K562 (cell line): ENCODE measurements at regions not wholly inside any gene's neighbourhood (a gene's known extent, or its start where the extent isn't known, plus 50 kb on each side); places are given as distances from the start of the nearest gene placed in this dataset.

Experiments used
- ATAC-seq: fragments of 200-7000 bp; cut with Tn5 transposase; 3 replicates; pipeline ENCODE4 v1.9.1; 2020; ENCODE audit warnings: moderate library complexity
- BruUV-seq: library from RNA; stranded (reverse); fragments of 400-500 nt; replicated peaks from 2 replicates; lab custom pipeline; 2021; lab: Mats Ljungman, UMichigan
- CTCF ChIA-PET: fragments of 300-600 bp; formaldehyde crosslinking; extraction: SDS; loops from one replicate; lab custom pipeline; 2021; ENCODE audit warnings: low intra/inter-chr PET ratio; lab: Yijun Ruan, JAX
- POLR2A ChIA-PET: fragments of 300-600, 350-650 bp; sonication (Branson Sonifier 250); formaldehyde crosslinking; extraction: SDS; loops from one replicate; lab custom pipeline; 2021; ENCODE audit warnings: antibody characterized with exemption, inconsistent platforms; lab: Yijun Ruan, JAX
- DNase-seq, 4 experiments: peaks; one replicate each; pipeline versions ENCODE4 v3.0.0 to v3.0.0-alpha.2; 2011 to 2018; ENCODE audit warnings: low spot score in 3 of 4, mixed read lengths in 3 of 4; ENCODE audit errors: extremely low read depth in 1 of 4
- FAIRE-seq: peaks from 2 replicates; lab custom pipeline; 2011; peaks lifted over from hg19 to GRCh38; lab: Jason Lieb, UNC
- H2AFZ ChIP-seq: 2 replicates; pipeline ENCODE4 v1.6.0; 2011; ENCODE audit warnings: low read depth, low read length, control low read depth, inconsistent platforms
- H3K27ac ChIP-seq: fragments of 200-600 bp; 3 replicates; pipeline ENCODE4 v1.8.0; 2011; ENCODE audit warnings: low read depth, mild to moderate bottlenecking, control low read depth, inconsistent platforms, low read length, moderate library complexity, mixed read lengths; ENCODE audit errors: extremely low read depth
- H3K27me3 ChIP-seq, 2 experiments: fragments of 300-600 bp in 1 of 2; 2 replicates in 1 of 2; 3 replicates in 1 of 2; pipeline versions ENCODE4 v1.6.0 to v1.8.0; 2011; ENCODE audit warnings: inconsistent platforms in 2 of 2, low read length in 2 of 2, mild to moderate bottlenecking in 1 of 2, mixed read lengths in 1 of 2, moderate library complexity in 1 of 2; ENCODE audit not compliant: control insufficient read depth in 2 of 2, insufficient read depth in 2 of 2
- H3K36me3 ChIP-seq: fragments of 300-600 bp; 3 replicates; pipeline ENCODE4 v1.8.0; 2011; ENCODE audit warnings: mild to moderate bottlenecking, low read length, inconsistent platforms; ENCODE audit not compliant: control insufficient read depth, insufficient read depth
- H3K4me1 ChIP-seq, 2 experiments: fragments of 200-600 bp in 1 of 2; replicated peaks in 1 of 2; 2 replicates in 1 of 2; 3 replicates in 1 of 2; pipeline versions ENCODE4 v1.5.1 to v1.8.0; 2011; ENCODE audit warnings: inconsistent platforms in 2 of 2, low read length in 2 of 2, mild to moderate bottlenecking in 1 of 2, mixed read lengths in 1 of 2, moderate library complexity in 1 of 2; ENCODE audit not compliant: control insufficient read depth in 2 of 2, insufficient read depth in 2 of 2
- H3K4me2 ChIP-seq: 2 replicates; pipeline ENCODE4 v1.6.1; 2011; ENCODE audit warnings: low read length, control low read depth, inconsistent platforms, mixed read lengths; ENCODE audit not compliant: insufficient read depth
- H3K4me3 ChIP-seq: fragments of 200-600 bp; sonication (generic), shearing (Covaris generic); 2 replicates; pipeline ENCODE4 v1.5.1; 2016; ENCODE audit warnings: control low read depth, inconsistent platforms
- H3K79me2 ChIP-seq: fragments of 200-600 bp; 3 replicates; pipeline ENCODE4 v1.8.0; 2011; ENCODE audit warnings: low read length, inconsistent platforms; ENCODE audit not compliant: control insufficient read depth, insufficient read depth
- H3K9ac ChIP-seq, 2 experiments: 2 replicates each; pipeline versions ENCODE4 v1.6.0 to v1.6.1; 2011; ENCODE audit warnings: low read depth in 2 of 2, low read length in 2 of 2, control low read depth in 1 of 2, inconsistent platforms in 1 of 2, mild to moderate bottlenecking in 1 of 2, mixed read lengths in 1 of 2; ENCODE audit not compliant: insufficient read depth in 1 of 2
- H3K9me1 ChIP-seq: one replicate; pipeline ENCODE4 v1.6.0; 2011; ENCODE audit warnings: inconsistent platforms, mild to moderate bottlenecking, low read length, moderate library complexity; ENCODE audit not compliant: control insufficient read depth, insufficient read depth
- H3K9me3 ChIP-seq: replicated peaks from 2 replicates; pipeline ENCODE4 v1.5.1; 2011; ENCODE audit warnings: low read depth, low read length, inconsistent platforms; ENCODE audit not compliant: control insufficient read depth, insufficient read depth
- H4K20me1 ChIP-seq: replicated peaks from 2 replicates; pipeline ENCODE4 v1.6.1; 2011; ENCODE audit warnings: low read length, inconsistent platforms, mixed read lengths; ENCODE audit not compliant: control insufficient read depth, insufficient read depth
- CEBPG ChIP-seq, 3 experiments: fragments of 200-800 bp in 1 of 3; sonication (Bioruptor generic) in 1 of 3; sonication (generic) in 1 of 3; formaldehyde crosslinking in 1 of 3; IDR thresholded peaks in 2 of 3; conservative IDR thresholded peaks in 1 of 3; 2 replicates each; pipeline versions ENCODE4 v1.6.1 to v1.8.0; 2016 to 2022; ENCODE audit warnings: missing compliant biosample characterization in 2 of 3, missing genetic modification characterization in 2 of 3, mild to moderate bottlenecking in 1 of 3, missing genetic modification reagents in 1 of 3
- CSDE1 ChIP-seq, 2 experiments: fragments of 450-650 bp; IDR thresholded peaks; 2 replicates each; pipeline ENCODE4 v1.6.1; 2016; ENCODE audit warnings: mild to moderate bottlenecking in 1 of 2
- HCFC1 ChIP-seq: IDR thresholded peaks from 2 replicates; pipeline ENCODE4 v1.6.1; 2012; ENCODE audit warnings: low read depth, low read length, improper control_type of control experiment
- HMG20A ChIP-seq: fragments of 450-650 bp; formaldehyde crosslinking; conservative IDR thresholded peaks from 2 replicates; pipeline ENCODE4 v1.4.0; 2020; ENCODE audit warnings: mild to moderate bottlenecking, mixed read lengths
- NEUROD1 ChIP-seq: fragments of 150-350 bp; IDR thresholded peaks from 2 replicates; pipeline ENCODE4 v1.6.1; 2014; ENCODE audit warnings: borderline replicate concordance, low read length, low read depth; ENCODE audit not compliant: partially characterized antibody
- TAF9B ChIP-seq: fragments of 450-650 bp; IDR thresholded peaks from 2 replicates; pipeline ENCODE4 v1.6.1; 2018; ENCODE audit warnings: mild to moderate bottlenecking; ENCODE audit not compliant: partially characterized antibody
- TBL1XR1 ChIP-seq, 2 experiments: IDR thresholded peaks; 2 replicates each; pipeline ENCODE4 v1.6.1; 2012; ENCODE audit warnings: improper control_type of control experiment in 2 of 2, low read length in 2 of 2, mild to moderate bottlenecking in 1 of 2
- ZC3H8 ChIP-seq: fragments of 450-650 bp; IDR thresholded peaks from 2 replicates; pipeline ENCODE4 v1.6.1; 2017
- ZKSCAN3 ChIP-seq: fragments of 250-450 bp; sonication (Bioruptor Pico); IDR thresholded peaks from 2 replicates; pipeline ENCODE4 v1.4.0; 2020
- ZNF316 ChIP-seq: fragments of 450-650 bp; IDR thresholded peaks from 2 replicates; pipeline ENCODE4 v1.6.1; 2016
- ZNF589 ChIP-seq: fragments of 200-800 bp; sonication (Bioruptor generic); IDR thresholded peaks from 2 replicates; pipeline ENCODE4 v1.6.1; 2016; ENCODE audit warnings: low read depth, missing genetic modification characterization, missing compliant biosample characterization
- ZNF695 ChIP-seq: fragments of 450-650 bp; formaldehyde crosslinking; IDR thresholded peaks from 2 replicates; pipeline ENCODE4 v1.4.0; 2020; ENCODE audit warnings: mild to moderate bottlenecking, moderate library complexity
- WGBS: fragments of 100-300 bp; shearing (Covaris generic); methylation state at CpG from one replicate; pipeline ENCODE4 v1.1.6; 2016; ENCODE audit warnings: low coverage, mixed read lengths; ENCODE audit not compliant: insufficient coverage; ENCODE audit errors: missing lambda C conversion rate; 5-methylcytosine and 5-hydroxymethylcytosine counted together
- in situ Hi-C: fragments of 300-500 bp; cut with MboI; formaldehyde crosslinking; loops from 4 replicates; pipeline ENCODE4 v1.15.0; 2018; ENCODE audit warnings: inconsistent platforms, mixed read lengths
- intact Hi-C: fragments of 100-400 bp; cut with micrococcal nuclease; formaldehyde crosslinking; loops from 2 replicates; pipeline ENCODE4 v1.14.2; 2022
- TF ChIP-seq, protein P1 (sequence below), 2 experiments: IDR thresholded peaks; 2 replicates each; pipeline ENCODE4 v1.6.1; 2012; ENCODE audit warnings: improper control_type of control experiment in 2 of 2, low read depth in 2 of 2, low read length in 2 of 2, borderline replicate concordance in 1 of 2

DNA sequence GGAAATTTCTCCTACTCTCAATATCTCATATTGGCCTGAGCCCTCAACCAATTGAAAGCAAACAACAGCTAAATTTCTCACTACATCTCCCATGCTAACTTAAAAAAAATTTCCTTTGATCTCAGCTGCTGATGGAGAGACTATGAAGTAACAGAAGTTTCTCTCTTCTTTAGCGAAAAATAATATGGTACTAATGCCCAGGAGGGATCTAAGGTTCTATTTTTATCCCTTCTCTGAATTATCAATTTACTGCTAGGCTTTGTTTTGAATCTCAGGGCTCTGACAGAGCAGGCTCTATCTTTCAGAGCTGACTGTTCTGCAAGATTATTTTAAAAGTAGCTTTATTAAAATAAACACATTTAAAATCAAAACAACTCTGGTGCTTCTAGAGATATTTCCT lies 558.6 kb downstream of the KCNA4 start:
- Histone ChIP-seq H3K4me3 (no peak overlapping the region), H3K9ac (no peak overlapping the region), H3K4me1 (no peaks in the 10 kb centered on the region), H4K20me1 (no peaks in the 10 kb centered on the region), H3K27ac (no peak overlapping the region), H3K9me3 (no peaks in the 10 kb centered on the region), H3K36me3 (no peaks in the 10 kb centered on the region), H3K79me2 (no peaks in the 10 kb centered on the region)
- 0% methylated on average over 1 of the region's 1 CpG for WGBS
- intact Hi-C loops: no loop called here
- ATAC-seq: no peak
- CTCF ChIA-PET: no interaction called here
- FAIRE-seq: no peak
- TF ChIP-seq ZNF589 (CRISPR knock-in tag) (no peak), ZC3H8 (no peak), CSDE1 (IDR thresholded peaks at IDR 0.05) (no peak), TBL1XR1 (IDR thresholded peaks at IDR 0.05; ENCODE audit: low read length in 2 of 2) (no peak), HMG20A (CRISPR knock-in tag) (no peak), ZKSCAN3 (CRISPR knock-in tag) (no peak), CEBPG (CRISPR knock-in tag; IDR thresholded peaks at IDR 0.05) (no peak), CEBPG (tag; conservative IDR thresholded peaks at IDR 0.05 in 1 of 2, IDR thresholded peaks at IDR 0.05 in 1 of 2) (no peak), HCFC1 (no peak), ZNF316 (no peak), NEUROD1 (no peak), ZNF695 (no peak), TAF9B (no peak)
- TF ChIP-seq, protein P1, sequence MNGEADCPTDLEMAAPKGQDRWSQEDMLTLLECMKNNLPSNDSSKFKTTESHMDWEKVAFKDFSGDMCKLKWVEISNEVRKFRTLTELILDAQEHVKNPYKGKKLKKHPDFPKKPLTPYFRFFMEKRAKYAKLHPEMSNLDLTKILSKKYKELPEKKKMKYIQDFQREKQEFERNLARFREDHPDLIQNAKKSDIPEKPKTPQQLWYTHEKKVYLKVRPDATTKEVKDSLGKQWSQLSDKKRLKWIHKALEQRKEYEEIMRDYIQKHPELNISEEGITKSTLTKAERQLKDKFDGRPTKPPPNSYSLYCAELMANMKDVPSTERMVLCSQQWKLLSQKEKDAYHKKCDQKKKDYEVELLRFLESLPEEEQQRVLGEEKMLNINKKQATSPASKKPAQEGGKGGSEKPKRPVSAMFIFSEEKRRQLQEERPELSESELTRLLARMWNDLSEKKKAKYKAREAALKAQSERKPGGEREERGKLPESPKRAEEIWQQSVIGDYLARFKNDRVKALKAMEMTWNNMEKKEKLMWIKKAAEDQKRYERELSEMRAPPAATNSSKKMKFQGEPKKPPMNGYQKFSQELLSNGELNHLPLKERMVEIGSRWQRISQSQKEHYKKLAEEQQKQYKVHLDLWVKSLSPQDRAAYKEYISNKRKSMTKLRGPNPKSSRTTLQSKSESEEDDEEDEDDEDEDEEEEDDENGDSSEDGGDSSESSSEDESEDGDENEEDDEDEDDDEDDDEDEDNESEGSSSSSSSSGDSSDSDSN (IDR thresholded peaks at IDR 0.05; ENCODE audit: borderline replicate concordance in 1 of 2, low read depth in 2 of 2, low read length in 2 of 2): no peak
- TF ChIP-seq, all 486 proteins: peak for 0
- POLR2A ChIA-PET: no interaction called here
- H3K9me1 ChIP-seq: no peaks in the 10 kb centered on the region
- no peak for DNase-seq
- no peaks in the 10 kb centered on the region for H3K27me3 ChIP-seq
- no peak overlapping the region for H2AFZ ChIP-seq
- H3K4me2 ChIP-seq: no peak overlapping the region
- BruUV-seq: no TSS peak
- in situ Hi-C loops: no loop called here
